GM06990 (cell line): ENCODE measurements at regions not wholly inside any gene's neighbourhood (a gene's known extent, or its start where the extent isn't known, plus 50 kb on each side); places are given as distances from the start of the nearest gene placed in this dataset.

ENCODE experiments used
- DNase-seq: peaks from one replicate; pipeline ENCODE4 v3.0.0-alpha.2; 2011; ENCODE audit not compliant: insufficient read length; ENCODE audit errors: extremely low read depth
- H3K27me3 ChIP-seq: replicated peaks from 2 replicates; pipeline ENCODE4 v1.6.0; 2011; ENCODE audit warnings: low read length; ENCODE audit not compliant: control insufficient read depth, insufficient read depth
- H3K36me3 ChIP-seq: 2 replicates; pipeline ENCODE4 v1.5.1; 2011; ENCODE audit warnings: low read length; ENCODE audit not compliant: control insufficient read depth, insufficient read depth
- H3K4me3 ChIP-seq: replicated peaks from 2 replicates; pipeline ENCODE4 v1.5.1; 2011; ENCODE audit warnings: low read depth, mild to moderate bottlenecking, control low read depth, low read length
- CTCF ChIP-seq: IDR thresholded peaks from 2 replicates; pipeline ENCODE4 v1.5.1; 2011; ENCODE audit warnings: low read length, control low read depth, mild to moderate bottlenecking, inconsistent platforms; ENCODE audit not compliant: insufficient read depth, poor library complexity, severe bottlenecking

GRCh38 chr15:77691607-77692006 is 58.9 kb upstream of the LINGO1 start:
- Histone ChIP-seq H3K4me3 (no peak overlapping the region), H3K27me3 (no peaks in the 10 kb centered on the region; the same call in none of the 2 replicates), H3K36me3 (no peaks in the 10 kb centered on the region)
- no peak for DNase-seq
- TF ChIP-seq CTCF = no peak

GRCh38 chr15:77689821-77690220 is 57.1 kb upstream of the LINGO1 start:
- DNase-seq = no peak
- H3K4me3 ChIP-seq = no peak overlapping the region
- TF ChIP-seq CTCF = no peak
- no peaks in the 10 kb centered on the region for H3K36me3 ChIP-seq
- no peaks in the 10 kb centered on the region; the same call in none of the 2 replicates for H3K27me3 ChIP-seq

GRCh38 chr15:77688693-77689092 is 56.0 kb upstream of the LINGO1 start:
- no peak for DNase-seq
- Histone ChIP-seq H3K4me3 (no peak overlapping the region), H3K36me3 (no peaks in the 10 kb centered on the region), H3K27me3 (no peaks in the 10 kb centered on the region; the same call in none of the 2 replicates)
- no peak for TF ChIP-seq CTCF

GRCh38 chr15:77688266-77688665 is 55.6 kb upstream of the LINGO1 start:
- Histone ChIP-seq H3K4me3 (no peak overlapping the region), H3K36me3 (no peaks in the 10 kb centered on the region), H3K27me3 (no peaks in the 10 kb centered on the region; the same call in none of the 2 replicates)
- TF ChIP-seq CTCF = no peak
- no peak for DNase-seq

- Histone ChIP-seq H3K27me3 (no peaks in the 10 kb centered on the region), H3K4me3 (no peak overlapping the region), H3K36me3 (no peaks in the 10 kb centered on the region)
- no peak for DNase-seq
- TF ChIP-seq CTCF = no peak
Measured at GRCh38 chr15:77685082-77685815, 52.5 kb upstream of the LINGO1 start.
